Stimulated activated CD4-positive, alpha-beta T cell treated with anti-CD3 and anti-CD28 coated beads, TNF-alpha, amount 100 ng/mL, for 48 hours (primary cell): ENCODE measurements at regions not wholly inside any gene's neighbourhood (a gene's known extent, or its start where the extent isn't known, plus 50 kb on each side); places are given as distances from the start of the nearest gene placed in this dataset.
"Not testable (repeated sequence)": the region's sequence is repeated elsewhere in the genome, so short reads cannot be mapped to it uniquely, and the experiment has no call there.

Source experiments
- DNase-seq, 3 donors: peaks; one replicate each; pipeline ENCODE4 v3.0.0-alpha.2; 2020; ENCODE audit warnings: low read depth in 3 of 3

- DNase-seq = no peak
Measured at GRCh38 chr18:60892441-60892840, 440.8 kb upstream of the CDH20 start.

DNA sequence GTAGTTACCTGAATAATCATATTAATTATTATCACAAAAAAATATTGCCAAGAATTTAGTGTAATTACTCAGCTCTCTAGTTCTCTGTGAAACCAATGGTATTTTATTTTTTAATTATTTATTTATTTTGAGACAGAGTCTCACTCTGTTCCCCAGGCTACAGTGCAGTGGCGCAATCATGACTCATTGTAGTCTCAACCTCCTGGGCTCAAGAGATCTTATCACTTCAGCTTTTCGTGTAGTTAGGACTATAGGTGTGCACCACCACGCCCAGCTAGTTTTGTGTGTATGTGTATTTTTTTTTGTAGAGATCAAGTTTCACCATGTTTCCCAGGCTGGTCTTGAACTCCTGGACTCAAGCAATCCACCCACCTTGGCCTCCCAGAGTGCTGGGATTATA lies 440.4 kb upstream of the CDH20 start:
- DNase-seq = no peak

GRCh38 chr18:60893355-60894097 lies 439.7 kb upstream of the CDH20 start:
- DNase-seq = no peak

DNA sequence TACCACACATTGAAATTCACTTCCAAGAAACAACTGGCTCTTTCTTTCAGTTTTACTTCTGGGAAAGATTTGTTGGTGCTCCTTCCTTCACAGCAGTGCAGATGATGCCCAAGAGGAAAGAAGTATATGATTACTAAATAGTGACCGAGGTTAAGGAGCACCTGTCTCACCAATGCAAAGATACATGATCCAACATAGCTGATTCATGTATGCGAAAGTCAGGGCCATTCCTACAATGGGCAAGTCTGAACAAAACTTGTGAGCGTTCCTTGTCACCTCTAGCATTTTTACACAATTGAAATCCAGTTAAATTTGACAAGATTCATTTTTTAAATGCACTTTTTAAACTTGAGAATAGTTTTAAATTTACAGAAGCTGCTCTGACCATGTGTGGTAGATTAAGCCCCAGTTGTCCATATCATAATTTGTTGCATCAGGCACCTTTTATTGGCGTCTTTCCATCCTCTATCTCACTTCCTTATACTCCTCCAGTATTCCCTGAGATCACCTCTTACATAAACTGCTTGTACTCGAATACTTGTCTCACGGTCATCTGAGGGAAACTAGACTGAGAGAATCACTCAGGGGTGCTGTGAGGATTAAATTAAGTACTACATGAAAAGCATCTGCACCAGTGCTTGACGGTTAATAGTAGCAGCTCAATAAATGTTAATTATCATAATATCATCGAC lies 438.8 kb upstream of the CDH20 start:
- DNase-seq = no peak

- DNase-seq = no peak
Measured at GRCh38 chr18:60895181-60895580, 438.0 kb upstream of the CDH20 start.

- DNase-seq = no peak
Measured at GRCh38 chr18:60898111-60898510, 435.1 kb upstream of the CDH20 start.

- DNase-seq = no peak
Measured at GRCh38 chr18:60905699-60906098, 427.5 kb upstream of the CDH20 start.

- DNase-seq = no peak
Measured at GRCh38 chr18:60910534-60910933, 422.7 kb upstream of the CDH20 start.

- no peak for DNase-seq
Measured at GRCh38 chr18:60911504-60911903, 421.7 kb upstream of the CDH20 start.

GRCh38 chr18:60915160-60915559 lies 418.1 kb upstream of the CDH20 start:
- no peak for DNase-seq

DNA sequence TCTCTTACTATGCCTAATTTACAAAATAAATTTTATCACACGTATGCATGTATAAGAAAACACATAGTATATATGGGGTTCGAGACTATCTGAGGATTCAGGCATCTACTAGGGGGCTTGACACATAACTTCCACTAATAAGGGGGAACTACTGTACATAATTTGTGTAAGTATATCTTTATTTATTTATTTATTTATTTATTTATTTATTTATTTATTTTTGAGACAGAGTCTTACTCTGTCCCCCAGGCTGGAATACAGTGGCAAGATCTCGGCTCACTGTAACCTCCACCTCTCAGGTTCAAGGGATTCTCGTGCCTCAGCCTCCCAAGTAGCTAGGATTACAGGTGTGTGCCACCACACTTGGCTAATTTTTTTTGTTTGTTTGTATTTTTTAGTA lies 414.4 kb upstream of the CDH20 start:
- not testable (repeated sequence) for DNase-seq

DNA sequence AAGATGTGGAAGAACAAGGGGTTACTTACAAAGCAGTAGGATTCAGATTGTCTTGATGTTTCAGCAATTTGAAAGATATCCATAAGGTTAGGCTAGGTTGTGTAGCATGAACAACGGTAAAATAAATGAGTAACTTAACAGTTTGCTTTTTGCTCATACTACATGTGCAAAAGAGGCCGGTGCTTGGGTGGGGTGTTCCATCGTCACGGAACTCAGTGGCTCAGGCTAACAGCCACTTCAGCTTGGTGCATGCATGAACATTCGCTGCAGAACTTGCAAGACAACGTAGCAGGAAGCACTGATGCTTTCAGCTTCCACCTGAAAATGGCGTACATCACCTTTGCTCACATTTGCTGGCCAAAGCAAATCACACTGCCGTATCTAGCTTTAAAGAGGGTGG lies 407.3 kb upstream of the CDH20 start:
- DNase-seq = no peak

- no peak for DNase-seq
Measured at GRCh38 chr18:60929966-60930365, 403.3 kb upstream of the CDH20 start.

GRCh38 chr18:60935041-60935910 lies 398.0 kb upstream of the CDH20 start:
- DNase-seq = no peak

- DNase-seq = no peak
Measured at GRCh38 chr18:60936101-60936500, 397.1 kb upstream of the CDH20 start.

DNA sequence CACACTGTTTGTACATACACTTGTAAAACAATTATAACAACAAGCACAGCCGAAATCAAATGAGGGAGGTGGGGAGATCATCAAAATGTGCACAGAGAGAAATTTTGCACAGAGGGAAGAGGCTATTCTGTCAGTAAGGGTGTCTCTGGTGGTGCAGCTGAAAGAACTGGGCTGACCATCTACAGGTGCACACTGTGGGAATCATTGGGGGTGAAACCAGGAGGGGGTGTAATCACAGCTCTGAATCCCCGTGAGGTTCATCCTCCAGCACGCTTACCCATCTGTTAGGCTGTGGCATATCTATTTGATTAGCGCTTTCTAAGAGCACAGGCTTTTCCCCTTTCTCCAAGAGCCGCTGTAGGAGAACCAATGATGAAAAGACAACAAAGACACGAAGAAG lies 389.9 kb upstream of the CDH20 start:
- DNase-seq = no peak

DNA sequence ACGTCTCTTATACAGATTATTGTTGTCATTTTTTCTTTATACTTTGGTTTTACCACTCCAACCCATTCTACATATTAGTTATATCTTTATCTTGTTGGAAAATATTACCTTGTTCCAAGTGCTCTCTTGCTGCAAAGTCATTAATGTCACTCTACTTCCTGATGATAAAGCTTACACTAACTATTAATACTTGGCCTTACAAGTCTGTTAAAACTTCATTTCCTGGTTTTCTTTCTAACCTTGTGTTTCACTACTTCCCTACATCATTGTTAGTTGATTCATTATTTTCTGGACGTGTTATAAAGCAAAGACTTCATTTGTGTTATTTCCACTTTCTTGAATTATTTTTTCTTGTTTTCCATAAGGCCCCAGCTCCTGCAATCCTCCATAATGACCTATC lies 382.6 kb upstream of the CDH20 start:
- no peak for DNase-seq

GRCh38 chr18:60951091-60951490 lies 382.1 kb upstream of the CDH20 start:
- no peak for DNase-seq

DNA sequence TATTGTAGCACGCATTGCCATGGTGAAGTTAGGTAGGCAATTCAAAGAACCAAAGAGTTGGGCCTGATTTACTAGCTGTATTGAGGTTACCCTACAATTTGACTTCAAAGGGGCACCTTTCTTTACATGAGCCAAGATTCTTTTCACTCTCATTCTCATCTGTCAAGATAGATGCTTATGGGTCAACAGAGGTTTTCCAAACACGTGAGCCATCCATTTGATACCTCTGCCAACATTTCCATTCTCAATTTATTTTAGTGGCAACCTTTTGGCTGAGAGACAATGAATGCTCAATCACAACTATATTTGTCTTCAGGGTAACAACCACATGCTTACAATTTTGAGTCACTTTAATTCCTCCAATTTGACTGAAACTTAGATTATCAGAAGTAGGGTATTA lies 370.6 kb upstream of the CDH20 start:
- DNase-seq = no peak

- no peak for DNase-seq
Measured at GRCh38 chr18:60965856-60966255, 367.4 kb upstream of the CDH20 start.

GRCh38 chr18:60966876-60967275 lies 366.4 kb upstream of the CDH20 start:
- DNase-seq = no peak

- no peak for DNase-seq
Measured at GRCh38 chr18:60975420-60975819, 357.8 kb upstream of the CDH20 start.

GRCh38 chr18:60976976-60977375 lies 356.3 kb upstream of the CDH20 start:
- DNase-seq = no peak
